ENCODE measurements at regions not wholly inside any gene's neighbourhood (a gene's known extent, or its start where the extent isn't known, plus 50 kb on each side); places are given as distances from the start of the nearest gene placed in this dataset.

DNA sequence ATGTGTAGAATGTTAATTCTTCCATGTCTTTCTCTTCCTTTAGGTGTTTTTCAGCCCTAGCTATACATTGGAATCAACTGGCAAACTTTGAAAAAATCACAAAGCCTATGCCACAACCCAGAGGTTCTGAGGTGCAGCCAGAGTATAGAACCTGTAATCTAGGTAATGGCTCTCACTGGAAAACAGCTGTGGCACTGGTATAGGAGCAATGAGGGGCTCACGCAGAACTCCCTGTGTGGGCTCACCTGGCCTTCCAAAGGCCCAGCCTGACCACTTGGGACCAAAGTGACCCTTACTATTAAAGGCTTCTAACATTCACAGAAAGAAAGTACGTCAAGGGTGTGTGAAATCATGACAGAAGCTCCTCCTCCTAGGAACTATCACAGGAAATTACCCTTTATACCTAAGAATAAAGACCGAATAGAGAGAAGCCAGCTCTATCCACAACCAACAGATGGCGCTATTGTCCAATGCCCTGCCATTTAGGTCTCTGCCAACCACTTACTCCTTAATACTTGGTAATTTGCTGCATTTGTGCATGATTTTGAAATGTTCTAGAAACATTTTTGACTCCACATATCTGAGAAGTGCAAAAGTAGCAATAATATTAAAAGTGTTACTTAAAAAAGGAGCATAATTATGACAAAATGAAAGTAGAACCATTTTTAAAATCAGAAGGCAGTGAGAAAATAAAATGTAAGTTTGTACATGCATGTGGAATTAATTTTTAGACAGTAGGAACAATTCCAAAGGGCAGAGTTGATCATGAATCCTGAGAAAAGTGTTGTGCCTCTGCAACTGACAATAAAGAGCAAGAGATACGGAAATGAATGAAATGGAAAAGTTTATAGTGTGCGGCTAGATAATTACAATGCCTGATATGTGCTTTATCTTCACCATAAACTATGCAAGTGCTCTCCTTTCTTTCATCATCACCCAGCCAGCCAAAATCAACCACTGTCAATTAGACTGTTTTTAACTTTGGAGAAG lies 93.1 kb upstream of the HAO2 start:
- Histone ChIP-seq H3K27me3 (no peaks in the 10 kb centered on the region), H3K36me3 (no peaks in the 10 kb centered on the region), H3K27ac (no peak overlapping the region), H3K4me1 (no peaks in the 10 kb centered on the region), H3K9me3 (no peaks in the 10 kb centered on the region), H3K4me3 (no peak overlapping the region)
- TF ChIP-seq, protein P1, sequence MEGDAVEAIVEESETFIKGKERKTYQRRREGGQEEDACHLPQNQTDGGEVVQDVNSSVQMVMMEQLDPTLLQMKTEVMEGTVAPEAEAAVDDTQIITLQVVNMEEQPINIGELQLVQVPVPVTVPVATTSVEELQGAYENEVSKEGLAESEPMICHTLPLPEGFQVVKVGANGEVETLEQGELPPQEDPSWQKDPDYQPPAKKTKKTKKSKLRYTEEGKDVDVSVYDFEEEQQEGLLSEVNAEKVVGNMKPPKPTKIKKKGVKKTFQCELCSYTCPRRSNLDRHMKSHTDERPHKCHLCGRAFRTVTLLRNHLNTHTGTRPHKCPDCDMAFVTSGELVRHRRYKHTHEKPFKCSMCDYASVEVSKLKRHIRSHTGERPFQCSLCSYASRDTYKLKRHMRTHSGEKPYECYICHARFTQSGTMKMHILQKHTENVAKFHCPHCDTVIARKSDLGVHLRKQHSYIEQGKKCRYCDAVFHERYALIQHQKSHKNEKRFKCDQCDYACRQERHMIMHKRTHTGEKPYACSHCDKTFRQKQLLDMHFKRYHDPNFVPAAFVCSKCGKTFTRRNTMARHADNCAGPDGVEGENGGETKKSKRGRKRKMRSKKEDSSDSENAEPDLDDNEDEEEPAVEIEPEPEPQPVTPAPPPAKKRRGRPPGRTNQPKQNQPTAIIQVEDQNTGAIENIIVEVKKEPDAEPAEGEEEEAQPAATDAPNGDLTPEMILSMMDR (IDR thresholded peaks at IDR 0.05), result peak; percentile 43 to 51
- intact Hi-C loops (cut with DNase I; ENCODE audit: low total_unique reads), result no loop called here
- DNase-seq, result peak in 1 of 2 donors; percentile 25

DNA sequence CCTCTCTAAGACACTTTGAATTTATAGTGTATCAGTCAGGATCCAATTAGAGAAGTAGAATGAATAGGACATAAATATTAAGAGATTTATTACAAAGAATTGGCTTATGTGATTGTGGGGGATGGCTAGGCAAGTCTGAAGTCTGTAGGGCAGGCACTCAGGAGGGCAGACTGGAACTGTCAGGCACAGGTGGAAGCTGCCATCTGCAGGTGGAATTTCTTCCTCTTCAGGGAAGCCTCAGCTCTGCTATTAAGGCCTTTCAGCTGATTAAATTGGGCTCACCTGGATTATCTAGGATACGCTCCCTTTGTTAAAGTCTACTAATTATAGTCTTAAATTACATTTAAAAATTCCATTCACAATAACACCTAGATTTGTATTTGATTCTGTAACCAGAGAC lies 92.0 kb upstream of the HAO2 start:
- no peaks in the 10 kb centered on the region for H3K9me3 ChIP-seq
- H3K4me1 ChIP-seq, result no peaks in the 10 kb centered on the region
- H3K27me3 ChIP-seq, result no peaks in the 10 kb centered on the region
- H3K36me3 ChIP-seq, result no peaks in the 10 kb centered on the region
- H3K4me3 ChIP-seq, result no peak overlapping the region
- DNase-seq, result no peak
- TF ChIP-seq, protein P1 (IDR thresholded peaks at IDR 0.05), result no peak
- intact Hi-C loops (cut with DNase I; ENCODE audit: low total_unique reads), result no loop called here
- no peak overlapping the region for H3K27ac ChIP-seq

- H3K9me3 ChIP-seq, result no peaks in the 10 kb centered on the region
- H3K27ac ChIP-seq, result no peak overlapping the region
- no peaks in the 10 kb centered on the region for H3K36me3 ChIP-seq
- no peak for DNase-seq
- no peaks in the 10 kb centered on the region for H3K27me3 ChIP-seq
- intact Hi-C loops (cut with DNase I; ENCODE audit: low total_unique reads), result no loop called here
- no peak overlapping the region for H3K4me3 ChIP-seq
- H3K4me1 ChIP-seq, result no peaks in the 10 kb centered on the region
- TF ChIP-seq, protein P1 (IDR thresholded peaks at IDR 0.05), result no peak
Measured at GRCh38 chr1:119279456-119280381, 88.9 kb upstream of the HAO2 start.

DNA sequence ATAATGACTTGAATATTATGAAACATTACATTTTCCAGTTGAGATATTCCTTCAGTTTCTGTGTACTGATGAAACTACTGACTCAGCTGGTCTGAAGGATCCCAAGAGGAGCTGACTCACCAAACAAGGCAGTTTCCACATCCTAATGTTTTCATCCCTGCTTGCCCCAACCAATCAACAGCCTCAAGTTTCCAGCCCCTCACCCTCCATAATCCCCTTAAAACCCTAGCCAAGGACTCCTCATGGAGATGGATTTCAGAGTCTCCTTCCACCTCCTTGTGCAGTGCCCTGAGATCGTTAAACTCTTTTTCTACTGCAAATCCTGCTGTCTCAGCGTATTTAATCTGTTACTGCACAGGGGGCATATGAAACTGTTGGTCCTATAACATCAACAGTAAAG lies 83.1 kb upstream of the HAO2 start:
- Histone ChIP-seq H3K36me3 (no peaks in the 10 kb centered on the region), H3K4me3 (no peak overlapping the region), H3K9me3 (no peaks in the 10 kb centered on the region), H3K27me3 (no peaks in the 10 kb centered on the region), H3K4me1 (no peaks in the 10 kb centered on the region), H3K27ac (no peak overlapping the region)
- intact Hi-C loops (cut with DNase I; ENCODE audit: low total_unique reads), result no loop called here
- TF ChIP-seq, protein P1 (IDR thresholded peaks at IDR 0.05), result no peak
- DNase-seq, result no peak

DNA sequence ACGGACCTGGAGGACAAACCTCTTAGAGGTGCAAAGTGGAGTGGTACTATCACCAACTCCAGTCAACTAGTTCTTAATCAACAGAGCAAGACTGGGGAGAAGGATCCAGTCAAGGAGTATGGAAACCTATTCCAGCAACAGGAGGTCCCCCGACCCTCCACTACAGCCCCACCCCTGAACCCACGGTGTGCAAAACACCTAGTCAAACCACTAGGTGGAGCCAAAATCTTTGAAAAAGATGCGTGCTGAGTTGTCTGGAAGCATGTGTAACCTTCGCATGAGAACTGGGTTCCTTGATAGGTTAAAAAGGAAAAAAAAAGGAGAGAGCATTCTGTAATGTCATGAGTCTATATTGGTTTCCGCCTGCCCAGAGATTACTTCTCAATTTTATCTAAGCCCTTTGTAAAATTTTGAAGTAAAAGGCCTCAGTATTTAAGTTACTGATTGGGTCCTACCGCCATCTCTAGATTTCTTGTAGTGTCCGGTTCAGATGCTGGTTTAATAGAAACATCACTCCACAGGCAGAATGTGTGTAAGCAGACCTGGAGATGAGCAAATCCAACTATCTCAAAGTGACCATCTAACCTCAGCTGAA lies 81.9 kb upstream of the HAO2 start:
- TF ChIP-seq, protein P1 (IDR thresholded peaks at IDR 0.05), result no peak
- intact Hi-C loops (cut with DNase I; ENCODE audit: low total_unique reads), result no loop called here
- H3K4me3 ChIP-seq, result no peak overlapping the region
- H3K27ac ChIP-seq, result no peak overlapping the region
- no peaks in the 10 kb centered on the region for H3K36me3 ChIP-seq
- no peaks in the 10 kb centered on the region for H3K4me1 ChIP-seq
- no peak for DNase-seq
- H3K9me3 ChIP-seq, result no peaks in the 10 kb centered on the region
- H3K27me3 ChIP-seq, result no peaks in the 10 kb centered on the region
